Omental fat pad (tissue), 3 donors: ENCODE measurements at regions not wholly inside any gene's neighbourhood (a gene's known extent, or its start where the extent isn't known, plus 50 kb on each side); places are given as distances from the start of the nearest gene placed in this dataset.

Source experiments
- ATAC-seq: fragments of 150-250 bp; one replicate; pipeline ENCODE4 v1.9.1; 2016; ENCODE audit warnings: mild to moderate bottlenecking, moderate library complexity; ENCODE audit not compliant: low FRiP score
- DNase-seq: peaks from one replicate; pipeline ENCODE4 v3.0.0-alpha.2; 2019; ENCODE audit warnings: low spot score
- TF ChIP-seq, protein P1 (sequence below), 3 donors: fragments of 450-650 bp; IDR thresholded peaks; one replicate each; pipeline ENCODE4 v1.5.1; 2016 to 2017; ENCODE audit warnings: antibody characterized with exemption in 3 of 3, mild to moderate bottlenecking in 3 of 3, moderate library complexity in 2 of 3

GRCh38 chr21:43364261-43364510 is 62.7 kb downstream of the SIK1 start:
- no peak for ATAC-seq
- TF ChIP-seq, protein P1, sequence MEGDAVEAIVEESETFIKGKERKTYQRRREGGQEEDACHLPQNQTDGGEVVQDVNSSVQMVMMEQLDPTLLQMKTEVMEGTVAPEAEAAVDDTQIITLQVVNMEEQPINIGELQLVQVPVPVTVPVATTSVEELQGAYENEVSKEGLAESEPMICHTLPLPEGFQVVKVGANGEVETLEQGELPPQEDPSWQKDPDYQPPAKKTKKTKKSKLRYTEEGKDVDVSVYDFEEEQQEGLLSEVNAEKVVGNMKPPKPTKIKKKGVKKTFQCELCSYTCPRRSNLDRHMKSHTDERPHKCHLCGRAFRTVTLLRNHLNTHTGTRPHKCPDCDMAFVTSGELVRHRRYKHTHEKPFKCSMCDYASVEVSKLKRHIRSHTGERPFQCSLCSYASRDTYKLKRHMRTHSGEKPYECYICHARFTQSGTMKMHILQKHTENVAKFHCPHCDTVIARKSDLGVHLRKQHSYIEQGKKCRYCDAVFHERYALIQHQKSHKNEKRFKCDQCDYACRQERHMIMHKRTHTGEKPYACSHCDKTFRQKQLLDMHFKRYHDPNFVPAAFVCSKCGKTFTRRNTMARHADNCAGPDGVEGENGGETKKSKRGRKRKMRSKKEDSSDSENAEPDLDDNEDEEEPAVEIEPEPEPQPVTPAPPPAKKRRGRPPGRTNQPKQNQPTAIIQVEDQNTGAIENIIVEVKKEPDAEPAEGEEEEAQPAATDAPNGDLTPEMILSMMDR (IDR thresholded peaks at IDR 0.05), result no peak
- DNase-seq, result no peak

DNA sequence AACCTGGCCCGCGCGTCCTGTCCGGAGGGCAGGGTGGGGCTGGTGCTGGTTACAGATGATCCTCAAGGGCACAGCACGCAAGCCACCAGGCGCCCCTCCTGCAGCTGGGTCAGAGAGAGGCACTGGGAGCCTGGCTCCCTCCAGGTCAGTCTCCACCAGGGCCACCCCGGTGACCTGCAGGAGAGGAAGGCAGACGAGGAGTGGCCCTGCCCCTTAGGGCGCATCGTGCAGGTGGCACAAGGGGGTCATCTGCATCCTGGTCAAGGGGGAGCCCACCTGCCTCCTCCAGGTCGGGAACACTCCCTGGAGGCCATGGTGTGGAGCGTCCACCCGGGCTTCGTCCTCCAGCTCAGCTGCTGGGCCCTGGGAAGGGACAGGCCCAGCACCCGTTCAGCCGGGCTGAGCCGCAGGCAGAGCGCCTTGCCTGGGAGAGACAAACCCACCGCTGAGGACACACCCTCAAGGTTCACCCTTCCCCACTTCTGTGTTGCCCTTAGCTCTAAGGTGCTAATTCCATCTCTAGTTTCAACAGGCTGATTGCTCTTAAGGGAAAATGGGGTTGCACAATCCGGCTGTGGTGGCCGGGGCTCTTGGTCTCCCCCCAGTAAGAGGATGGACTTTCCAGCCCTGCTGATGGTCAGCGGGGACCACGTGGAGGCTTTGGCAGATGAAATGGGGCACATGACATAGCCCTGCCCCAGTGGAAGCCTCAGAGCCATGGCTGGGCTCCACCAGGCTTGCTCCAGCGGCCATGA is 63.2 kb downstream of the SIK1 start:
- DNase-seq, result no peak
- TF ChIP-seq, protein P1 (IDR thresholded peaks at IDR 0.05), result no peak
- ATAC-seq, result no peak

GRCh38 chr21:43362915-43363314 is 64.0 kb downstream of the SIK1 start:
- no peak for ATAC-seq
- TF ChIP-seq, protein P1 (IDR thresholded peaks at IDR 0.05), result no peak
- no peak for DNase-seq

DNA sequence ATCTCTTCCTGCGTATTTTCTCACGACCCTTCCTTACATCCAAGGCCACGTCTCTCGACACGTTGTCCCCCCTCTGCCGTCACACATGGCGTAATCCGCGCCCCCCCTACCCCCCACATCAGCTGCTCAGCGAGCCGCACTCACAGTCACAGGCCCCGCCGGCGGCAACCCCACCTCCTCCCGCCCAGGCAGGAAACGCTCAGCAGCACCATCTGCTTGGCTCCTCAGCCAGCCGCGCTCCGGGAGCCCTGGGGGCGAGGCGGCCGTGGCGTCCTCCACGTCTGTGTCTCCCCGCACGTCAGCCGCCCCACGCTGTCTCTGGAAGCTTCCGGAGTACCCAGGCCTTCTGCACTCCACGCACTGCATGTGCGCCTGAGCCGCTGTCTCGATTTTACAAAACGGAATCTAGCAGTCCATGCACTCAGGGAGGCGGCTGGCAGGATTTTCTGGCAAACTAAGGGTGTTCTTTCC is 64.6 kb downstream of the SIK1 start:
- DNase-seq (no peak), ATAC-seq (peak; percentile 34)
- TF ChIP-seq, protein P1 (IDR thresholded peaks at IDR 0.05), result no peak

DNA sequence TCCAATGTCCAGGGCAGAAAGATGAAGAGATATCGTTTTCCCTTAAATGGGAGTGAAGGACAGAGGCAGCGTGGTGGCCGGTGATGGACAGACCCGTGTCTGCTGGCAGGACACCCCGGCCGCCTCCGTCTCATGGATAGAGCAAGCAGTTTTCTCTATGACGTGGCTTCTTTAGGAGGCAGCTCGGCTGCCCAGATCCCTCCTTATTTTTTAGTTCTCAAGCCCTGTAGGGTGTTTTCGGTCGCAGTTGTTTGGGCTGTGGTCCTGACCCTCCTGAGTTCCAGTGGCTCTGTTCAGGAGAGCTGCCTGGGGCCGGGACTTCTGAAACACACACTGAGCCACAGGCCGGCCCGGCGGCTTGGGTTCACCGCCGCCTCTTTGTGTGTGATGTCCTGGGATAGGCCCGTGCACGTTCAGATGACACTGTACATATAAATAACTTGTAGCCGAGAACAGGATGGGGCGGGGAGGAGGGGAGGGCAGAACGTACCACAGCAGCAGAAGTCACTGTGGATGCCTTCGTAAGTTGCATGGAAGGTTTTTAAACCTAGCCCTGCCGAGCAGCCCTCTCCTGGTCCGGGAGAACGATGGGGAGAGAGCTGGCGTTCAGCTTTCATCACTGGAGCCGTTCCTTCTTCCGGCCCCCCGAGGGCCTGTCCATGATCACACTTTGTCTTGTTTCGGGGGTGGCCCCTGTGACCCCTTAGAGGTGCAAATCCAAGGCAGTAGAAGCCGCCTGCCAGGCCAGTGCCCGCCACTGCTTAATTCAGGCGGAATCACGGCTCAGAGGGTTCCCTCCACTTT is 65.2 kb downstream of the SIK1 start:
- no peak for ATAC-seq
- no peak for DNase-seq
- TF ChIP-seq, protein P1 (IDR thresholded peaks at IDR 0.05), result no peak

DNA sequence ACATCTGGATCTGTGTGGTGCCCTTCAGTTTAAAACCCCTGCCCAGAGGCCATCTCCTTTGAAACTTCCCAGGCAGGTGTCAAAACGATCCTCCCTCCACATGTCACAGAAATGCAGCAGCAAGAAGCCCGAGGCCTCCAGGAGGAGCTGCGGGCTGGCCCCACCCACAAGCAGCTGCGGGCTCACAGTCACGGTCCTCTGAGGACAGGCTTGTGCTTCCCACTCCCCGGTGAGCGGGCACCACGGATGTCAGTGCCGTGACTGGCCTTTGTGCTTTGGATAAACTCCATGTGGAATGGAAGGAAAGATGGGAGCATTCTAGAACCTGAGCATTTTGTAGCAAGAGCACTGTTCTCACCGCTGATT is 65.8 kb downstream of the SIK1 start:
- ATAC-seq (no peak), DNase-seq (no peak)
- TF ChIP-seq, protein P1 (IDR thresholded peaks at IDR 0.05), result no peak
